PC-3 (cell line): ENCODE measurements at regions not wholly inside any gene's neighbourhood (a gene's known extent, or its start where the extent isn't known, plus 50 kb on each side); places are given as distances from the start of the nearest gene placed in this dataset.
A peak's percentile ranks its signal among the peaks of the same experiment; 100 is the strongest.

Experiments
- ATAC-seq: fragments of 200-7000 bp; cut with Tn5 transposase; 2 replicates; pipeline ENCODE4 v1.9.1; 2020; ENCODE audit warnings: mild to moderate bottlenecking, moderate library complexity
- BruUV-seq: library from RNA; stranded (reverse); fragments of 400-500 nt; replicated peaks from 2 replicates; lab custom pipeline; 2021; lab: Mats Ljungman, UMichigan
- CTCF ChIA-PET: fragments of 300-600 bp; sonication (Branson Sonifier 250); formaldehyde crosslinking; loops from one replicate; lab custom pipeline; 2022; ENCODE audit warnings: antibody characterized with exemption; lab: Charles Lee
- POLR2A ChIA-PET: fragments of 300-600 bp; sonication (Branson Sonifier 250); formaldehyde crosslinking; loops from one replicate; lab custom pipeline; 2022; ENCODE audit warnings: antibody characterized with exemption; ENCODE audit not compliant: unreplicated experiment; lab: Charles Lee
- DNase-seq: peaks from one replicate; pipeline ENCODE4 v3.0.0-alpha.2; 2015
- H2AFZ ChIP-seq: fragments of 300-600 bp; sonication (generic); 2 replicates; pipeline ENCODE4 v1.6.0; 2016; ENCODE audit warnings: antibody characterized with exemption, low read length
- H3F3A ChIP-seq: fragments of 300-600 bp; sonication (generic); one replicate; pipeline ENCODE4 v1.6.0; 2017; ENCODE audit warnings: antibody characterized with exemption, low read length, control low read depth, mild to moderate bottlenecking; ENCODE audit not compliant: unreplicated experiment
- H3K27ac ChIP-seq: fragments of 300-600 bp; sonication (generic); 2 replicates; pipeline ENCODE4 v1.5.1; 2016; ENCODE audit warnings: mild to moderate bottlenecking, low read length
- H3K27me3 ChIP-seq: fragments of 300-600 bp; sonication (generic); 2 replicates; pipeline ENCODE4 v1.6.1; 2016; ENCODE audit warnings: low read length, mixed read lengths
- H3K36me3 ChIP-seq: fragments of 300-600 bp; sonication (generic); 2 replicates; pipeline ENCODE4 v1.6.1; 2016; ENCODE audit warnings: low read depth, mixed run types, low read length, mixed read lengths
- H3K4me1 ChIP-seq: fragments of 300-600 bp; sonication (generic); 2 replicates; pipeline ENCODE4 v1.5.1; 2016; ENCODE audit warnings: low read length; ENCODE audit not compliant: insufficient read depth
- H3K4me2 ChIP-seq: fragments of 300-600 bp; sonication (generic); 2 replicates; pipeline ENCODE4 v1.6.0; 2016; ENCODE audit warnings: low read length
- H3K4me3 ChIP-seq: fragments of 300-600 bp; sonication (generic); 2 replicates; pipeline ENCODE4 v1.5.1; 2016; ENCODE audit warnings: mild to moderate bottlenecking, low read length, mixed read lengths
- H3K79me2 ChIP-seq: fragments of 300-600 bp; sonication (generic); 2 replicates; pipeline ENCODE4 v1.6.1; 2017; ENCODE audit warnings: low read length, mixed read lengths
- H3K9ac ChIP-seq: fragments of 300-600 bp; sonication (generic); 2 replicates; pipeline ENCODE4 v1.6.0; 2016; ENCODE audit warnings: mild to moderate bottlenecking, low read length
- H3K9me2 ChIP-seq: fragments of 300-600 bp; sonication (generic); replicated peaks from 2 replicates; pipeline ENCODE4 v1.6.1; 2016; ENCODE audit warnings: mixed run types, low read length, mixed read lengths
- H3K9me3 ChIP-seq: fragments of 300-600 bp; sonication (generic); 2 replicates; pipeline ENCODE4 v1.6.1; 2016; ENCODE audit warnings: low read length, mixed read lengths
- H4K20me1 ChIP-seq: fragments of 300-600 bp; sonication (generic); 2 replicates; pipeline ENCODE4 v1.6.1; 2016; ENCODE audit warnings: low read length, mixed read lengths
- EZH2 ChIP-seq: fragments of 300-600 bp; sonication (generic); IDR thresholded peaks from one replicate; pipeline ENCODE4 v1.6.1; 2017; ENCODE audit warnings: antibody characterized with exemption, mild to moderate bottlenecking, low read length; ENCODE audit not compliant: unreplicated experiment
- EZH2phosphoT487 ChIP-seq: fragments of 300-600 bp; sonication (generic); IDR thresholded peaks from 2 replicates; pipeline ENCODE4 v1.6.1; 2018; ENCODE audit warnings: mild to moderate bottlenecking, antibody characterized with exemption, low read length, borderline replicate concordance
- intact Hi-C: fragments of 100-400 bp; cut with micrococcal nuclease; formaldehyde crosslinking; loops from 2 replicates; pipeline ENCODE4 v1.9.0; 2023
- TF ChIP-seq, protein P1 (sequence below): fragments of 300-600 bp; sonication (generic); conservative IDR thresholded peaks from 2 replicates; pipeline ENCODE4 v1.5.1; 2017; ENCODE audit warnings: antibody characterized with exemption, low read depth, mild to moderate bottlenecking, low read length

DNA sequence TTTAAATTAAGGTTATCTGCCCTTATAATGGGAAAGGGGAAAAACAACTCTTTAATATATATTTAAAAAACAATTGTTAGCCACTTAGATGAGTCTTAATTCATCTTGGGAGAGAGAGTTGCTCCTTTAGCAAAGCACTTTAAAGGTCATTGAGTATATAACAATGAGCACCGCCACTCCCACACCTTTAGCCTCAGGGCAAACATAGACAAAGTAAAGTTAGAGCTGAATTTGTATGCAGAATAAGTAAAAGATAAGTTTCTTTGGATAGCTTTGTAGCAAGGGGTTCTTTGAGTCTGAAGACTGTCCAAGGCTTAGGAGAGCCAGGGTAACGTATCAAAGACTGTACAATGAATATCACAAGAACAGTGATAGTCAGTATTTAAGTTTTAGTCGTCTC, 728.8 kb upstream of the LMO3 start:
- Histone ChIP-seq H3K27ac (peak overlapping the region; percentile 32; the same call in 1 of the 2 replicates), H2AFZ (0 out of 2 replicates have a peak overlapping the region, but pooled peaks have one; percentile 20), H4K20me1 (no peaks in the 10 kb centered on the region), H3K9me2 (no peaks in the 10 kb centered on the region), H3K4me2 (peak overlapping the region; percentile 49), H3K27me3 (no peaks in the 10 kb centered on the region), H3K9me3 (no peaks in the 10 kb centered on the region), H3F3A (no peaks in the 10 kb centered on the region), H3K4me1 (peaks cover 27% of the 10 kb centered on the region), H3K79me2 (no peaks in the 10 kb centered on the region), H3K36me3 (no peaks in the 10 kb centered on the region), H3K4me3 (no peak overlapping the region), H3K9ac (no peak overlapping the region)
- BruUV-seq = no TSS peak
- intact Hi-C loops = no loop called here
- peak; percentile 60 for DNase-seq
- ChIA-PET POLR2A (interaction anchor here (0.6 kb wide), 1 partner anchor 26 kb away, joined by 3 read pairs; no protein-coding TSS in a partner anchor), CTCF (no interaction called here)
- no peak for TF ChIP-seq EZH2phosphoT487
- no peak for TF ChIP-seq EZH2
- TF ChIP-seq, protein P1, sequence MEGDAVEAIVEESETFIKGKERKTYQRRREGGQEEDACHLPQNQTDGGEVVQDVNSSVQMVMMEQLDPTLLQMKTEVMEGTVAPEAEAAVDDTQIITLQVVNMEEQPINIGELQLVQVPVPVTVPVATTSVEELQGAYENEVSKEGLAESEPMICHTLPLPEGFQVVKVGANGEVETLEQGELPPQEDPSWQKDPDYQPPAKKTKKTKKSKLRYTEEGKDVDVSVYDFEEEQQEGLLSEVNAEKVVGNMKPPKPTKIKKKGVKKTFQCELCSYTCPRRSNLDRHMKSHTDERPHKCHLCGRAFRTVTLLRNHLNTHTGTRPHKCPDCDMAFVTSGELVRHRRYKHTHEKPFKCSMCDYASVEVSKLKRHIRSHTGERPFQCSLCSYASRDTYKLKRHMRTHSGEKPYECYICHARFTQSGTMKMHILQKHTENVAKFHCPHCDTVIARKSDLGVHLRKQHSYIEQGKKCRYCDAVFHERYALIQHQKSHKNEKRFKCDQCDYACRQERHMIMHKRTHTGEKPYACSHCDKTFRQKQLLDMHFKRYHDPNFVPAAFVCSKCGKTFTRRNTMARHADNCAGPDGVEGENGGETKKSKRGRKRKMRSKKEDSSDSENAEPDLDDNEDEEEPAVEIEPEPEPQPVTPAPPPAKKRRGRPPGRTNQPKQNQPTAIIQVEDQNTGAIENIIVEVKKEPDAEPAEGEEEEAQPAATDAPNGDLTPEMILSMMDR = no peak
- peak; percentile 18; the same call in 1 of the 2 replicates for ATAC-seq

DNA sequence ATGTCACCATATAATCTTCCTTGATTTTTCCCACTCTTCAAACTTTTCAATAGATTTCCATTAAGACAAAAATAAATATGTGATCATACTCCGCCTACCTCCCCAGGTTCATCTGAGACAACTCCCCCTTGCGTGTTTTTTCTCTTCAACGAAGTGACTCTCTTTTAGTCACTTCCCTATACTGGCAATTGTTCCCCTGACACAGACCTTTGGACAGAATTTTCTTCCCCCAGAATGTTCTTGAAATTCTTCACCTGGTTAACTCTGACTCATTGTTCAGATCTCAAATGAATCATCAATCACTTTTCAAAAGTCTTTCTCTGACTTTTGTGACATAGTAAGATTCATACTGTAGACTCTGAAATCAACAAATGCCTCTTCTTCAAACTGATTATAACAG, 727.3 kb upstream of the LMO3 start:
- H3K4me2 ChIP-seq = peak overlapping the region; percentile 50
- peak overlapping the region; percentile 43; the same call in 1 of the 2 replicates for H2AFZ ChIP-seq
- intact Hi-C loops = no loop called here

DNA sequence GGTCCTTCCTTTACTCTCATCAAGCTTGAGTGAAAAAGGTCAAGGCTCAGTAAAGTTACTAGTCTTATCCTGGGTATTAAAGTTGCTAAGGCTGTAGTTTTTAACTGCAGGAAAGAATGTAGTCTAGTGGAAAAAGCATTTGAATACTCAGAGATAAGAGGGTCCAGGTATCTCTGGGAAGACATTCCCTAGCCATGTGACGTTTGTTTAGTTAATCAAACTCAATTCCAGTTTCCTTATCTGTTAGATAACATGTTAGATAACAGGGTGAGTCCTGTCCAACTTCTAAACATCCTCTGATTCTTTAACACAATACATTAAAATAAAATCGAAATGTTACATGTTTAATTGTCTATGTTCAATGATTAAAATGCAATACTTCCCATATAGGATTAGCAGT, 720.7 kb upstream of the LMO3 start:
- DNase-seq (no peak), ATAC-seq (no peak)
- Histone ChIP-seq H3K79me2 (no peaks in the 10 kb centered on the region), H3F3A (no peaks in the 10 kb centered on the region), H3K9ac (no peak overlapping the region), H4K20me1 (no peaks in the 10 kb centered on the region), H3K4me3 (no peak overlapping the region), H3K27me3 (no peaks in the 10 kb centered on the region), H3K9me3 (no peaks in the 10 kb centered on the region), H2AFZ (no peak overlapping the region), H3K27ac (no peak overlapping the region), H3K4me2 (no peak overlapping the region), H3K9me2 (no peaks in the 10 kb centered on the region), H3K36me3 (no peaks in the 10 kb centered on the region), H3K4me1 (no peaks in the 10 kb centered on the region)
- intact Hi-C loops = no loop called here
- ChIA-PET CTCF (no interaction called here), POLR2A (no interaction called here)
- TF ChIP-seq, protein P1 = no peak
- TF ChIP-seq EZH2 = no peak
- no peak for TF ChIP-seq EZH2phosphoT487
- no TSS peak for BruUV-seq

More for the DNA sequence above, 727.3 kb upstream of the LMO3 start:
- no peak overlapping the region for H3K4me3 ChIP-seq
- H3K27ac ChIP-seq = peak overlapping the region; percentile 76
- no TSS peak for BruUV-seq
- H3K9ac ChIP-seq = no peak overlapping the region
- TF ChIP-seq, protein P1 = no peak
- no peak for TF ChIP-seq EZH2phosphoT487
- no peak for TF ChIP-seq EZH2
- H3F3A ChIP-seq = no peaks in the 10 kb centered on the region
- CTCF ChIA-PET = no interaction called here
- H3K9me2 ChIP-seq = no peaks in the 10 kb centered on the region
- H3K36me3 ChIP-seq = no peaks in the 10 kb centered on the region
- H3K4me1 ChIP-seq = peaks cover 27% of the 10 kb centered on the region
- H3K27me3 ChIP-seq = no peaks in the 10 kb centered on the region
- POLR2A ChIA-PET = no interaction called here
- DNase-seq (peak; percentile 93), ATAC-seq (peak; percentile 87)
- no peaks in the 10 kb centered on the region for H4K20me1 ChIP-seq
- H3K9me3 ChIP-seq = no peaks in the 10 kb centered on the region
- no peaks in the 10 kb centered on the region for H3K79me2 ChIP-seq
